HEK293 (cell line): ENCODE measurements at regions not wholly inside any gene's neighbourhood (a gene's known extent, or its start where the extent isn't known, plus 50 kb on each side); places are given as distances from the start of the nearest gene placed in this dataset.

Experiments used
- BCL11A ChIP-seq: fragments of 450-650 bp; formaldehyde crosslinking; IDR thresholded peaks from 2 replicates; pipeline ENCODE4 v1.5.1; 2016; ENCODE audit warnings: low read depth, missing biosample characterization, missing genetic modification characterization
- SALL2 ChIP-seq: fragments of 450-650 bp; formaldehyde crosslinking; IDR thresholded peaks from 2 replicates; pipeline ENCODE4 v1.5.0; 2017; ENCODE audit warnings: missing biosample characterization, mild to moderate bottlenecking, missing genetic modification characterization, borderline replicate concordance
- YY1 ChIP-seq: fragments of 450-650 bp; formaldehyde crosslinking; IDR thresholded peaks from 2 replicates; pipeline ENCODE4 v1.5.1; 2018; ENCODE audit warnings: missing biosample characterization, missing genetic modification characterization
- ZBTB7A ChIP-seq: fragments of 450-650 bp; formaldehyde crosslinking; IDR thresholded peaks from 2 replicates; pipeline ENCODE4 v1.5.1; 2016; ENCODE audit warnings: low read depth, missing biosample characterization, missing genetic modification characterization
- ZNF140 ChIP-seq: fragments of 450-650 bp; formaldehyde crosslinking; IDR thresholded peaks from 2 replicates; pipeline ENCODE4 v1.5.1; 2016; ENCODE audit warnings: missing biosample characterization, missing genetic modification characterization
- ZNF24 ChIP-seq: fragments of 450-650 bp; formaldehyde crosslinking; IDR thresholded peaks from 2 replicates; pipeline ENCODE4 v1.5.1; 2016; ENCODE audit warnings: missing biosample characterization, missing genetic modification characterization
- ZNF302 ChIP-seq: fragments of 450-650 bp; formaldehyde crosslinking; IDR thresholded peaks from 2 replicates; pipeline ENCODE4 v1.5.1; 2016; ENCODE audit warnings: missing biosample characterization, missing genetic modification characterization, low read depth
- ZNF426 ChIP-seq: fragments of 450-650 bp; formaldehyde crosslinking; IDR thresholded peaks from 2 replicates; pipeline ENCODE4 v1.5.1; 2017; ENCODE audit warnings: missing biosample characterization, missing genetic modification characterization, mild to moderate bottlenecking, inconsistent platforms, moderate library complexity
- TF ChIP-seq, protein P1 (sequence below): fragments of 450-650 bp; formaldehyde crosslinking; IDR thresholded peaks from 2 replicates; pipeline ENCODE4 v1.5.1; 2016; ENCODE audit warnings: missing biosample characterization, missing genetic modification characterization
- TF ChIP-seq, protein P2 (sequence below): fragments of 450-650 bp; formaldehyde crosslinking; IDR thresholded peaks from 2 replicates; pipeline ENCODE4 v1.5.1; 2016; ENCODE audit warnings: missing biosample characterization, missing genetic modification characterization, low read depth
- TF ChIP-seq, protein P3 (sequence below): fragments of 450-650 bp; formaldehyde crosslinking; IDR thresholded peaks from 2 replicates; pipeline ENCODE4 v1.5.1; 2017; ENCODE audit warnings: missing biosample characterization, missing genetic modification characterization

DNA sequence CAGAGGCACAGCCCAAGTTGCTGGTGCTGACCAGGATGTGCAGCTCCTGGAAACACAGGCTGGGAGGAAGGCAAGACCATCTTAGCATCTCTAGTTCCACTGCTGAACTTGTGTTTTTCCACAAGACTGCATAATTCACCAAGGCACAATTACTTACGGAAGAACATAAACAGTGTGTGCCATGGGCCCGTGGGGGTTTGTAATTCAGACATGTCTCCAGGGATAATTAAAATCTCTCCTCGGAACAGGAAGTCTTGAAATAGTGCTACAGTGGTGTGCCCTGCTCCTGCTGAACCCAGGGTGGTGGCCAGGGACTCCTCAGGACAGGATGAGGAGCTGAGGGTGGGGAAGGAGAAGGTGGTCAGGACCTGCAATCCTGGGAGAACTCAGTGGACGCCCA lies 188.2 kb downstream of the CCT6B start:
- TF ChIP-seq ZNF426 (tag by site-specific recombination) = no peak
- TF ChIP-seq ZNF24 (tag by site-specific recombination) = no peak
- TF ChIP-seq, protein P1, sequence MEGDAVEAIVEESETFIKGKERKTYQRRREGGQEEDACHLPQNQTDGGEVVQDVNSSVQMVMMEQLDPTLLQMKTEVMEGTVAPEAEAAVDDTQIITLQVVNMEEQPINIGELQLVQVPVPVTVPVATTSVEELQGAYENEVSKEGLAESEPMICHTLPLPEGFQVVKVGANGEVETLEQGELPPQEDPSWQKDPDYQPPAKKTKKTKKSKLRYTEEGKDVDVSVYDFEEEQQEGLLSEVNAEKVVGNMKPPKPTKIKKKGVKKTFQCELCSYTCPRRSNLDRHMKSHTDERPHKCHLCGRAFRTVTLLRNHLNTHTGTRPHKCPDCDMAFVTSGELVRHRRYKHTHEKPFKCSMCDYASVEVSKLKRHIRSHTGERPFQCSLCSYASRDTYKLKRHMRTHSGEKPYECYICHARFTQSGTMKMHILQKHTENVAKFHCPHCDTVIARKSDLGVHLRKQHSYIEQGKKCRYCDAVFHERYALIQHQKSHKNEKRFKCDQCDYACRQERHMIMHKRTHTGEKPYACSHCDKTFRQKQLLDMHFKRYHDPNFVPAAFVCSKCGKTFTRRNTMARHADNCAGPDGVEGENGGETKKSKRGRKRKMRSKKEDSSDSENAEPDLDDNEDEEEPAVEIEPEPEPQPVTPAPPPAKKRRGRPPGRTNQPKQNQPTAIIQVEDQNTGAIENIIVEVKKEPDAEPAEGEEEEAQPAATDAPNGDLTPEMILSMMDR (tag by site-specific recombination) = no peak
- no peak for TF ChIP-seq SALL2 (tag by site-specific recombination)
- TF ChIP-seq, protein P2, sequence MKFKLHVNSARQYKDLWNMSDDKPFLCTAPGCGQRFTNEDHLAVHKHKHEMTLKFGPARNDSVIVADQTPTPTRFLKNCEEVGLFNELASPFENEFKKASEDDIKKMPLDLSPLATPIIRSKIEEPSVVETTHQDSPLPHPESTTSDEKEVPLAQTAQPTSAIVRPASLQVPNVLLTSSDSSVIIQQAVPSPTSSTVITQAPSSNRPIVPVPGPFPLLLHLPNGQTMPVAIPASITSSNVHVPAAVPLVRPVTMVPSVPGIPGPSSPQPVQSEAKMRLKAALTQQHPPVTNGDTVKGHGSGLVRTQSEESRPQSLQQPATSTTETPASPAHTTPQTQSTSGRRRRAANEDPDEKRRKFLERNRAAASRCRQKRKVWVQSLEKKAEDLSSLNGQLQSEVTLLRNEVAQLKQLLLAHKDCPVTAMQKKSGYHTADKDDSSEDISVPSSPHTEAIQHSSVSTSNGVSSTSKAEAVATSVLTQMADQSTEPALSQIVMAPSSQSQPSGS = no peak
- no peak for TF ChIP-seq BCL11A
- TF ChIP-seq, protein P3, sequence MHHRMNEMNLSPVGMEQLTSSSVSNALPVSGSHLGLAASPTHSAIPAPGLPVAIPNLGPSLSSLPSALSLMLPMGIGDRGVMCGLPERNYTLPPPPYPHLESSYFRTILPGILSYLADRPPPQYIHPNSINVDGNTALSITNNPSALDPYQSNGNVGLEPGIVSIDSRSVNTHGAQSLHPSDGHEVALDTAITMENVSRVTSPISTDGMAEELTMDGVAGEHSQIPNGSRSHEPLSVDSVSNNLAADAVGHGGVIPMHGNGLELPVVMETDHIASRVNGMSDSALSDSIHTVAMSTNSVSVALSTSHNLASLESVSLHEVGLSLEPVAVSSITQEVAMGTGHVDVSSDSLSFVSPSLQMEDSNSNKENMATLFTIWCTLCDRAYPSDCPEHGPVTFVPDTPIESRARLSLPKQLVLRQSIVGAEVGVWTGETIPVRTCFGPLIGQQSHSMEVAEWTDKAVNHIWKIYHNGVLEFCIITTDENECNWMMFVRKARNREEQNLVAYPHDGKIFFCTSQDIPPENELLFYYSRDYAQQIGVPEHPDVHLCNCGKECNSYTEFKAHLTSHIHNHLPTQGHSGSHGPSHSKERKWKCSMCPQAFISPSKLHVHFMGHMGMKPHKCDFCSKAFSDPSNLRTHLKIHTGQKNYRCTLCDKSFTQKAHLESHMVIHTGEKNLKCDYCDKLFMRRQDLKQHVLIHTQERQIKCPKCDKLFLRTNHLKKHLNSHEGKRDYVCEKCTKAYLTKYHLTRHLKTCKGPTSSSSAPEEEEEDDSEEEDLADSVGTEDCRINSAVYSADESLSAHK = no peak
- no peak for TF ChIP-seq ZNF140 (tag by site-specific recombination)
- no peak for TF ChIP-seq ZNF302
- no peak for TF ChIP-seq ZBTB7A (tag by site-specific recombination)
- no peak for TF ChIP-seq YY1 (tag by site-specific recombination)
